HG03066 (cell line): ENCODE measurements at regions not wholly inside any gene's neighbourhood (a gene's known extent, or its start where the extent isn't known, plus 50 kb on each side); places are given as distances from the start of the nearest gene placed in this dataset.
"Not testable (repeated sequence)": the region's sequence is repeated elsewhere in the genome, so short reads cannot be mapped to it uniquely, and the experiment has no call there.

Source experiments
- ATAC-seq: cut with Tn5 transposase; IDR thresholded peaks from one replicate; pipeline ENCODE4 v1.9.1; 2021; ENCODE audit warnings: low read depth; ENCODE audit not compliant: unreplicated experiment

- no peak for ATAC-seq
Measured at GRCh38 chr5:126233256-126233655, 190.0 kb upstream of the GRAMD2B start.

GRCh38 chr5:126234563-126235195, 188.5 kb upstream of the GRAMD2B start:
- no peak for ATAC-seq

GRCh38 chr5:126235628-126236027, 187.6 kb upstream of the GRAMD2B start:
- ATAC-seq: no peak

GRCh38 chr5:126236994-126237393, 186.2 kb upstream of the GRAMD2B start:
- no peak for ATAC-seq

- no peak for ATAC-seq
Measured at GRCh38 chr5:126248611-126249010, 174.6 kb upstream of the GRAMD2B start.

GRCh38 chr5:126251024-126251423, 172.2 kb upstream of the GRAMD2B start:
- no peak for ATAC-seq

GRCh38 chr5:126253406-126253805, 169.8 kb upstream of the GRAMD2B start:
- ATAC-seq: no peak

- ATAC-seq: no peak
Measured at GRCh38 chr5:126263591-126264184, 159.5 kb upstream of the GRAMD2B start.

- ATAC-seq: no peak
Measured at GRCh38 chr5:126265917-126266316, 157.3 kb upstream of the GRAMD2B start.

- no peak for ATAC-seq
Measured at GRCh38 chr5:126267438-126267837, 155.8 kb upstream of the GRAMD2B start.

GRCh38 chr5:126268697-126269315, 154.4 kb upstream of the GRAMD2B start:
- ATAC-seq: no peak

- ATAC-seq: no peak
Measured at GRCh38 chr5:126269511-126269910, 153.7 kb upstream of the GRAMD2B start.

GRCh38 chr5:126271141-126271540, 152.1 kb upstream of the GRAMD2B start:
- ATAC-seq: no peak

- no peak for ATAC-seq
Measured at GRCh38 chr5:126274076-126274762, 149.0 kb upstream of the GRAMD2B start.

- no peak for ATAC-seq
Measured at GRCh38 chr5:126274763-126275125, 148.5 kb upstream of the GRAMD2B start.

- no peak for ATAC-seq
Measured at GRCh38 chr5:126277762-126278161, 145.4 kb upstream of the GRAMD2B start.

- no peak for ATAC-seq
Measured at GRCh38 chr5:126280343-126280742, 142.9 kb upstream of the GRAMD2B start.

GRCh38 chr5:126280846-126281245, 142.4 kb upstream of the GRAMD2B start:
- ATAC-seq: no peak

GRCh38 chr5:126284977-126285696, 138.1 kb upstream of the GRAMD2B start:
- no peak for ATAC-seq

- not testable (repeated sequence) for ATAC-seq
Measured at GRCh38 chr5:126296121-126296520, 127.1 kb upstream of the GRAMD2B start.

GRCh38 chr5:126300293-126300692, 122.9 kb upstream of the GRAMD2B start:
- no peak for ATAC-seq
